ENCODE measurements at regions not wholly inside any gene's neighbourhood (a gene's known extent, or its start where the extent isn't known, plus 50 kb on each side); places are given as distances from the start of the nearest gene placed in this dataset.
"Not testable (repeated sequence)": the region's sequence is repeated elsewhere in the genome, so short reads cannot be mapped to it uniquely, and the experiment has no call there.

DNA sequence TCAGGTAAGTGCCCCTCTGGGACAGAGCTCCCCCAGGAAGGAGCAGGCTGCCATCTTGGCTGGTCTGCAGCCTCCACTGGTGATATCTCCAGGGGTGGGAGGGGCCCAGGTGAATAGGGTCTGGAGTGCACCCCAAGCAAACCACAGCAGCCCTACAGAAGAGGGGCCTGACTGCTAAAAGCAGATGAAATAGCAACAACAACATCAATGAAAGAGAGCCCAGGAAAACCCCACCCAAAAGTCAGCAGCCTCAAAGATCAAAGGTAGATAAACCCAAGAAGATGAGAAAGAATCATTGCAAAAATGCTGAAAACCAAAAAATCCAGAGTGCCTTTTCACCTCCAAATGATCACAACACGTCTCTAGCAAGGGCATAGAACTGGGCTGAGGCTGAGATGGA, 92.5 kb upstream of the PAGE3 start:
- no peak overlapping the region for H3K4me3 ChIP-seq (ENCODE audit: control insufficient read depth, low read depth, low read length)
- TF ChIP-seq, protein P1, sequence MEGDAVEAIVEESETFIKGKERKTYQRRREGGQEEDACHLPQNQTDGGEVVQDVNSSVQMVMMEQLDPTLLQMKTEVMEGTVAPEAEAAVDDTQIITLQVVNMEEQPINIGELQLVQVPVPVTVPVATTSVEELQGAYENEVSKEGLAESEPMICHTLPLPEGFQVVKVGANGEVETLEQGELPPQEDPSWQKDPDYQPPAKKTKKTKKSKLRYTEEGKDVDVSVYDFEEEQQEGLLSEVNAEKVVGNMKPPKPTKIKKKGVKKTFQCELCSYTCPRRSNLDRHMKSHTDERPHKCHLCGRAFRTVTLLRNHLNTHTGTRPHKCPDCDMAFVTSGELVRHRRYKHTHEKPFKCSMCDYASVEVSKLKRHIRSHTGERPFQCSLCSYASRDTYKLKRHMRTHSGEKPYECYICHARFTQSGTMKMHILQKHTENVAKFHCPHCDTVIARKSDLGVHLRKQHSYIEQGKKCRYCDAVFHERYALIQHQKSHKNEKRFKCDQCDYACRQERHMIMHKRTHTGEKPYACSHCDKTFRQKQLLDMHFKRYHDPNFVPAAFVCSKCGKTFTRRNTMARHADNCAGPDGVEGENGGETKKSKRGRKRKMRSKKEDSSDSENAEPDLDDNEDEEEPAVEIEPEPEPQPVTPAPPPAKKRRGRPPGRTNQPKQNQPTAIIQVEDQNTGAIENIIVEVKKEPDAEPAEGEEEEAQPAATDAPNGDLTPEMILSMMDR (conservative IDR thresholded peaks at IDR 0.05; ENCODE audit: control insufficient read depth, insufficient read depth, low read depth, low read length), result no peak
- DNase-seq (ENCODE audit: low read depth), result no peak

DNA sequence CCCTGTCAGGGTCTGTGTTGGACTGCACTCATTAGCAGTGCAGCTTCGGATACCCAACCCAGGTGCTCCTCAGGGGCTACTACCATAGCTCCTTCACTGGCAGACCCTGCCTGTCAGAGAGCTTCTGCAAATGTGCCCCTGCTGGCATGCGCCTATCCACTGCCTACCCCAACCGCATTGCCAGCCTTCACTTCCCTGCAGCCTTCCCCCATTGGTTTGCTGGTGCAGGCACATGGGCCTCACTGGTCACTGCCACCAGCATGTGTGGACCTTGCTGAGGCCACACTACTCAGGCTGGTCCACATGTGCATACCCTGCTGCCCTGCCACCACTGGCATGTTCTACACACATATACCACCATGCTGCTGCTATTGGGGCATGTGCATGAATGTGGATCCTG, 72.5 kb upstream of the MAGEH1 start:
- TF ChIP-seq, protein P1 (conservative IDR thresholded peaks at IDR 0.05; ENCODE audit: control insufficient read depth, insufficient read depth, low read depth, low read length), result no peak
- no peak for DNase-seq (ENCODE audit: low read depth)

DNA sequence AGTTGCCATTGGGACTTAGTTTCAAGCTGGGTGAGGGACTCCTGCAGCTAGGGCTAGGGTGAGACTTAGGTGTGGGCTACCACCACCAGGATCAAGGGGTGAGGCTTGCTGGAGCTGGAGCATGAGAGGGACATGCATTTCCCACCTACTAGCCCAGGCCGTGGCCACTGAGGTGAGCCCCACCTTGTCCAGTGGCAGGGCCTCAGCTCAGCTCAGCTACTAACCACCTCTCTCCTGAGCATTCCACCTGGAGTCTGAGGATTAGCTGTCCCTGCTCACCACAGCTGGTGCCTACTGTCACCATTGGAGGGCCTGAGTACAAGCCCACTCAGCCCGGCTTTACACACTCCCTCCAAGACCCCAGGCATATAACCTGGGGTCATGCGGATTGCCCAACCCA, 62.6 kb upstream of the MAGEH1 start:
- DNase-seq (ENCODE audit: low read depth), result no peak
- TF ChIP-seq, protein P1 (conservative IDR thresholded peaks at IDR 0.05; ENCODE audit: control insufficient read depth, insufficient read depth, low read depth, low read length), result no peak
- no peak overlapping the region for H3K4me3 ChIP-seq (ENCODE audit: control insufficient read depth, low read depth, low read length)

More for the DNA sequence above, 72.5 kb upstream of the MAGEH1 start:
- H3K4me3 ChIP-seq (ENCODE audit: control insufficient read depth, low read depth, low read length), result no peak overlapping the region

DNA sequence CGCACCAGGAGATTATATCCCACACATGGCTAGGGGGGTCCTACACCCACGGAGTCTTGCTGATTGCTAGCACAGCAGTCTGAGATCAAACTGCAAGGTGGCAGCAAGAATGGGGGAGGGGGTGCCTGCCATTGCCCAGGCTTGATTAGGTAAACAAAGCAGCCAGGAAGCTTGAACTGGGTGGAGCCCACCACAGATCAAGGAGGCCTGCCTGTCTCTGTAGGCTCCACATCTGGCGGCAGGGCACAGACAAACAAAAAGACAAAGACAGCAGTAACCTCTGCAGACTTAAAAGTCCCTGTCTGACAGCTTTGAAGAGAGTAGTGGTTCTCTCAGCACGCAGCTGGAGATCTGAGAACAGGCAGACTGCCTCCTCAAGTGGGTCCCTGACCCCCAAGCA, 55.1 kb upstream of the MAGEH1 start:
- not testable (repeated sequence) for H3K4me3 ChIP-seq (ENCODE audit: control insufficient read depth, low read depth, low read length); DNase-seq (ENCODE audit: low read depth)

Measured in fibroblast of mammary gland (primary cell).